SK-N-SH (cell line): ENCODE measurements at regions not wholly inside any gene's neighbourhood (a gene's known extent, or its start where the extent isn't known, plus 50 kb on each side); places are given as distances from the start of the nearest gene placed in this dataset.

ENCODE experiments used
- EP300 ChIP-seq, 2 experiments: IDR thresholded peaks; 2 replicates each; pipeline versions ENCODE4 v1.4.0 to v1.6.1; 2012; ENCODE audit warnings: borderline replicate concordance in 1 of 2, low read depth in 1 of 2, low read length in 1 of 2
- GABPA ChIP-seq: IDR thresholded peaks from 2 replicates; pipeline ENCODE4 v1.4.0; 2012; ENCODE audit warnings: low read depth, mild to moderate bottlenecking
- MXI1 ChIP-seq: IDR thresholded peaks from 2 replicates; pipeline ENCODE4 v1.6.1; 2012; ENCODE audit warnings: mild to moderate bottlenecking, low read depth, low read length, improper control_type of control experiment
- POLR2AphosphoS5 ChIP-seq: IDR thresholded peaks from 2 replicates; pipeline ENCODE4 v1.6.1; 2012; ENCODE audit warnings: low read depth, low read length
- RAD21 ChIP-seq: IDR thresholded peaks from 2 replicates; pipeline ENCODE4 v1.6.1; 2012; ENCODE audit warnings: mild to moderate bottlenecking, low read length
- RFX5 ChIP-seq: IDR thresholded peaks from 2 replicates; pipeline ENCODE4 v1.6.1; 2012; ENCODE audit warnings: mild to moderate bottlenecking, improper control_type of control experiment, low read length
- TCF12 ChIP-seq: IDR thresholded peaks from 2 replicates; pipeline ENCODE4 v1.4.0; 2012
- TF ChIP-seq, protein P1 (sequence below): fragments of 200-600 bp; sonication (generic); IDR thresholded peaks from 2 replicates; pipeline ENCODE4 v1.6.1; 2017; ENCODE audit warnings: antibody characterized with exemption, mild to moderate bottlenecking, moderate library complexity
- TF ChIP-seq, protein P2 (sequence below): IDR thresholded peaks from 2 replicates; pipeline ENCODE4 v1.6.1; 2012; ENCODE audit warnings: mild to moderate bottlenecking, low read depth, low read length, moderate library complexity
- TF ChIP-seq, protein P3 (sequence below): fragments of 150-350 bp; IDR thresholded peaks from 2 replicates; pipeline ENCODE4 v1.6.1; 2016; ENCODE audit warnings: mild to moderate bottlenecking, low read depth, low read length
- TF ChIP-seq, protein P4 (sequence below): fragments of 150-350 bp; IDR thresholded peaks from 2 replicates; pipeline ENCODE4 v1.6.1; 2017; ENCODE audit warnings: antibody characterized with exemption, low read length, low read depth, borderline replicate concordance

DNA sequence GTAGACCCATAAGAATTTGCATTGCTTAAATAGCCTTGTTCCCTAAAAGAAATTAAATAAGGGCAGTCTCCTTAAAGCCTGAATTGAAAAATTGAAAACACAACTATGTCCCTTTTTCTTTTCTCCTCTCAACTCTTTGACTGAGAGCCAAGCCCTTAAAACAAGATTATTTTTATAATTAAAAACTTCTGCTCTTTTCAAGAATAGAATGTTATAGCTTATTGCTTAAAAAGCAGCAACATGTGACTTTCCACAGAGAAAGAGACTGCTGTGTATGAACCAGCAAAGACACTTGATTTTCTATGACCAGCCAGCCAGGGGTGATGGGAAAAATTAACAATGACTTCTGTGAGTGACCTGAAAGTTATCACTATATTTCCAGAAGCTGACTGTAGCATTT is 295.2 kb upstream of the CELF2 start:
- TF ChIP-seq, protein P1, sequence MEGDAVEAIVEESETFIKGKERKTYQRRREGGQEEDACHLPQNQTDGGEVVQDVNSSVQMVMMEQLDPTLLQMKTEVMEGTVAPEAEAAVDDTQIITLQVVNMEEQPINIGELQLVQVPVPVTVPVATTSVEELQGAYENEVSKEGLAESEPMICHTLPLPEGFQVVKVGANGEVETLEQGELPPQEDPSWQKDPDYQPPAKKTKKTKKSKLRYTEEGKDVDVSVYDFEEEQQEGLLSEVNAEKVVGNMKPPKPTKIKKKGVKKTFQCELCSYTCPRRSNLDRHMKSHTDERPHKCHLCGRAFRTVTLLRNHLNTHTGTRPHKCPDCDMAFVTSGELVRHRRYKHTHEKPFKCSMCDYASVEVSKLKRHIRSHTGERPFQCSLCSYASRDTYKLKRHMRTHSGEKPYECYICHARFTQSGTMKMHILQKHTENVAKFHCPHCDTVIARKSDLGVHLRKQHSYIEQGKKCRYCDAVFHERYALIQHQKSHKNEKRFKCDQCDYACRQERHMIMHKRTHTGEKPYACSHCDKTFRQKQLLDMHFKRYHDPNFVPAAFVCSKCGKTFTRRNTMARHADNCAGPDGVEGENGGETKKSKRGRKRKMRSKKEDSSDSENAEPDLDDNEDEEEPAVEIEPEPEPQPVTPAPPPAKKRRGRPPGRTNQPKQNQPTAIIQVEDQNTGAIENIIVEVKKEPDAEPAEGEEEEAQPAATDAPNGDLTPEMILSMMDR = no peak
- TF ChIP-seq EP300 (IDR thresholded peaks at IDR 0.05; ENCODE audit: borderline replicate concordance in 1 of 2, low read depth in 1 of 2, low read length in 1 of 2) (no peak), RAD21 (no peak), RFX5 (no peak), TCF12 (no peak), GABPA (no peak), POLR2AphosphoS5 (no peak), MXI1 (no peak)
- TF ChIP-seq, protein P2, sequence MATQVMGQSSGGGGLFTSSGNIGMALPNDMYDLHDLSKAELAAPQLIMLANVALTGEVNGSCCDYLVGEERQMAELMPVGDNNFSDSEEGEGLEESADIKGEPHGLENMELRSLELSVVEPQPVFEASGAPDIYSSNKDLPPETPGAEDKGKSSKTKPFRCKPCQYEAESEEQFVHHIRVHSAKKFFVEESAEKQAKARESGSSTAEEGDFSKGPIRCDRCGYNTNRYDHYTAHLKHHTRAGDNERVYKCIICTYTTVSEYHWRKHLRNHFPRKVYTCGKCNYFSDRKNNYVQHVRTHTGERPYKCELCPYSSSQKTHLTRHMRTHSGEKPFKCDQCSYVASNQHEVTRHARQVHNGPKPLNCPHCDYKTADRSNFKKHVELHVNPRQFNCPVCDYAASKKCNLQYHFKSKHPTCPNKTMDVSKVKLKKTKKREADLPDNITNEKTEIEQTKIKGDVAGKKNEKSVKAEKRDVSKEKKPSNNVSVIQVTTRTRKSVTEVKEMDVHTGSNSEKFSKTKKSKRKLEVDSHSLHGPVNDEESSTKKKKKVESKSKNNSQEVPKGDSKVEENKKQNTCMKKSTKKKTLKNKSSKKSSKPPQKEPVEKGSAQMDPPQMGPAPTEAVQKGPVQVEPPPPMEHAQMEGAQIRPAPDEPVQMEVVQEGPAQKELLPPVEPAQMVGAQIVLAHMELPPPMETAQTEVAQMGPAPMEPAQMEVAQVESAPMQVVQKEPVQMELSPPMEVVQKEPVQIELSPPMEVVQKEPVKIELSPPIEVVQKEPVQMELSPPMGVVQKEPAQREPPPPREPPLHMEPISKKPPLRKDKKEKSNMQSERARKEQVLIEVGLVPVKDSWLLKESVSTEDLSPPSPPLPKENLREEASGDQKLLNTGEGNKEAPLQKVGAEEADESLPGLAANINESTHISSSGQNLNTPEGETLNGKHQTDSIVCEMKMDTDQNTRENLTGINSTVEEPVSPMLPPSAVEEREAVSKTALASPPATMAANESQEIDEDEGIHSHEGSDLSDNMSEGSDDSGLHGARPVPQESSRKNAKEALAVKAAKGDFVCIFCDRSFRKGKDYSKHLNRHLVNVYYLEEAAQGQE = no peak
- TF ChIP-seq, protein P3, sequence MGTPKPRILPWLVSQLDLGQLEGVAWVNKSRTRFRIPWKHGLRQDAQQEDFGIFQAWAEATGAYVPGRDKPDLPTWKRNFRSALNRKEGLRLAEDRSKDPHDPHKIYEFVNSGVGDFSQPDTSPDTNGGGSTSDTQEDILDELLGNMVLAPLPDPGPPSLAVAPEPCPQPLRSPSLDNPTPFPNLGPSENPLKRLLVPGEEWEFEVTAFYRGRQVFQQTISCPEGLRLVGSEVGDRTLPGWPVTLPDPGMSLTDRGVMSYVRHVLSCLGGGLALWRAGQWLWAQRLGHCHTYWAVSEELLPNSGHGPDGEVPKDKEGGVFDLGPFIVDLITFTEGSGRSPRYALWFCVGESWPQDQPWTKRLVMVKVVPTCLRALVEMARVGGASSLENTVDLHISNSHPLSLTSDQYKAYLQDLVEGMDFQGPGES = no peak
- TF ChIP-seq, protein P4, sequence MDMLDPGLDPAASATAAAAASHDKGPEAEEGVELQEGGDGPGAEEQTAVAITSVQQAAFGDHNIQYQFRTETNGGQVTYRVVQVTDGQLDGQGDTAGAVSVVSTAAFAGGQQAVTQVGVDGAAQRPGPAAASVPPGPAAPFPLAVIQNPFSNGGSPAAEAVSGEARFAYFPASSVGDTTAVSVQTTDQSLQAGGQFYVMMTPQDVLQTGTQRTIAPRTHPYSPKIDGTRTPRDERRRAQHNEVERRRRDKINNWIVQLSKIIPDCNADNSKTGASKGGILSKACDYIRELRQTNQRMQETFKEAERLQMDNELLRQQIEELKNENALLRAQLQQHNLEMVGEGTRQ = no peak
